Common myeloid progenitor, CD34-positive (primary cell): ENCODE measurements at regions not wholly inside any gene's neighbourhood (a gene's known extent, or its start where the extent isn't known, plus 50 kb on each side); places are given as distances from the start of the nearest gene placed in this dataset.

Experiments used
- CTCF ChIA-PET: fragments of 350-600 bp; sonication (Branson Sonifier 250); formaldehyde crosslinking; loops from one replicate; lab custom pipeline; 2021; ENCODE audit warnings: antibody characterized with exemption; lab: Charles Lee
- POLR2A ChIA-PET: fragments of 350-600 bp; sonication (Branson Sonifier 250); formaldehyde crosslinking; loops from one replicate; lab custom pipeline; 2021; ENCODE audit warnings: antibody characterized with exemption; lab: Charles Lee
- DNase-seq, 3 donors: peaks; one replicate each; pipeline versions ENCODE4 v3.0.0 to v3.0.0-alpha.2; 2013
- H3K27ac ChIP-seq, 2 experiments: 1 replicate in 1 of 2; 2 replicates in 1 of 2; pipeline ENCODE4 v1.7.0; 2013; ENCODE audit warnings: inconsistent platforms in 2 of 2, low read length in 2 of 2, mild to moderate bottlenecking in 2 of 2, low read depth in 1 of 2, moderate library complexity in 1 of 2; ENCODE audit not compliant: severe bottlenecking in 2 of 2, insufficient read depth in 1 of 2, poor library complexity in 1 of 2
- H3K27me3 ChIP-seq, 5 experiments: replicated peaks in 2 of 5; 1 replicate in 3 of 5; 2 replicates in 2 of 5; pipeline versions ENCODE4 v1.6.1 to v1.7.0; 2013; ENCODE audit warnings: low read length in 4 of 5, mild to moderate bottlenecking in 2 of 5, moderate library complexity in 2 of 5, inconsistent platforms in 1 of 5; ENCODE audit not compliant: insufficient read depth in 5 of 5, control insufficient read depth in 4 of 5
- H3K36me3 ChIP-seq, 4 experiments: 1 replicate in 2 of 4; 2 replicates in 2 of 4; pipeline versions ENCODE4 v1.6.1 to v1.7.0; 2013; ENCODE audit warnings: low read length in 3 of 4, control low read depth in 1 of 4, mild to moderate bottlenecking in 1 of 4; ENCODE audit not compliant: control insufficient read depth in 4 of 4, insufficient read depth in 4 of 4
- H3K4me1 ChIP-seq, 4 experiments: 1 replicate in 3 of 4; 2 replicates in 1 of 4; pipeline versions ENCODE4 v1.6.1 to v1.7.1; 2013; ENCODE audit warnings: low read length in 3 of 4, mild to moderate bottlenecking in 3 of 4, control low read depth in 1 of 4, inconsistent platforms in 1 of 4, moderate library complexity in 1 of 4; ENCODE audit not compliant: control insufficient read depth in 4 of 4, insufficient read depth in 4 of 4; ENCODE audit errors: control extremely low read depth in 1 of 4
- H3K4me3 ChIP-seq, 7 experiments: 1 replicate in 4 of 7; 2 replicates in 3 of 7; pipeline versions ENCODE4 v1.5.1 to v1.7.0; 2013; ENCODE audit warnings: mild to moderate bottlenecking in 7 of 7, low read length in 6 of 7, moderate library complexity in 6 of 7, inconsistent platforms in 2 of 7, low read depth in 2 of 7, control low read depth in 1 of 7; ENCODE audit not compliant: insufficient read depth in 4 of 7, control insufficient read depth in 1 of 7; ENCODE audit errors: extremely low read depth in 1 of 7
- H3K9me3 ChIP-seq, 5 experiments: 1 replicate in 4 of 5; 2 replicates in 1 of 5; pipeline versions ENCODE4 v1.6.1 to v1.7.1; 2013; ENCODE audit warnings: low read length in 4 of 5, mild to moderate bottlenecking in 2 of 5, inconsistent platforms in 1 of 5, low read depth in 1 of 5, moderate library complexity in 1 of 5; ENCODE audit not compliant: control insufficient read depth in 4 of 5, insufficient read depth in 2 of 5; ENCODE audit errors: control extremely low read depth in 1 of 5
- WGBS: methylation state at CpG from one replicate; pipeline ENCODE4 v1.1.5; 2013; ENCODE audit not compliant: insufficient coverage; 5-methylcytosine and 5-hydroxymethylcytosine counted together

GRCh38 chr6:110558575-110558974 lies 82.2 kb upstream of the SLC22A16 start:
- Histone ChIP-seq H3K9me3 (peaks cover 0 to 3% (median 0%) of the 10 kb centered on the region in 5 experiments), H3K4me1 (peaks cover 5 to 16% (median 8%) of the 10 kb centered on the region in 4 experiments), H3K27ac (no peak overlapping the region), H3K4me3 (no peak overlapping the region), H3K36me3 (no peaks in the 10 kb centered on the region), H3K27me3 (no peaks in the 10 kb centered on the region)
- no peak for DNase-seq
- POLR2A ChIA-PET: no interaction called here
- WGBS: 100% methylated on average over 3 of the region's 5 CpGs
- CTCF ChIA-PET: no interaction called here

DNA sequence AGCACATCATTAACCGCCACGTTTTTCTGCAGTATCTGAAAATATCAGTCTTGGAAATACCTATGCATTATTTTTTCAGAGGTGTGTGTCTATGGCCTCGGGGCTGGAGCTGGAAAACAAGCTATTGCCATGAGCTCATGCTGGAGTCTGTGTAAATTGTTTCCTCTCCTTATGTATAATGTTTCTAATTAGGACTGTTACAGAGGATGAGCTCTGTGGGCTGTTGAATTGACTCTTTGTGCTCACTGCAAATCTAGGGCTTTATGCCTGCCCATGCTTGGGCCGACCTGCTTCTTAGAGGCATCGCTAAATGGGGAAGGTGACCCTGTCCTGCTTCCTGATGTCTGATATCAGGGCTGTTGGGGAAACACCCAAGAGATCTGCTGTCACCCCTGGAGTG lies 80.8 kb upstream of the SLC22A16 start:
- DNase-seq: no peak
- peaks cover 5 to 16% (median 8%) of the 10 kb centered on the region in 4 experiments for H3K4me1 ChIP-seq
- no peaks in the 10 kb centered on the region for H3K27me3 ChIP-seq
- H3K9me3 ChIP-seq: peaks cover 0 to 6% (median 3%) of the 10 kb centered on the region in 5 experiments
- 85% methylated on average over 3 of the region's 5 CpGs for WGBS
- ChIA-PET POLR2A (no interaction called here), CTCF (no interaction called here)
- H3K4me3 ChIP-seq: no peak overlapping the region
- H3K36me3 ChIP-seq: no peaks in the 10 kb centered on the region
- H3K27ac ChIP-seq: no peak overlapping the region

DNA sequence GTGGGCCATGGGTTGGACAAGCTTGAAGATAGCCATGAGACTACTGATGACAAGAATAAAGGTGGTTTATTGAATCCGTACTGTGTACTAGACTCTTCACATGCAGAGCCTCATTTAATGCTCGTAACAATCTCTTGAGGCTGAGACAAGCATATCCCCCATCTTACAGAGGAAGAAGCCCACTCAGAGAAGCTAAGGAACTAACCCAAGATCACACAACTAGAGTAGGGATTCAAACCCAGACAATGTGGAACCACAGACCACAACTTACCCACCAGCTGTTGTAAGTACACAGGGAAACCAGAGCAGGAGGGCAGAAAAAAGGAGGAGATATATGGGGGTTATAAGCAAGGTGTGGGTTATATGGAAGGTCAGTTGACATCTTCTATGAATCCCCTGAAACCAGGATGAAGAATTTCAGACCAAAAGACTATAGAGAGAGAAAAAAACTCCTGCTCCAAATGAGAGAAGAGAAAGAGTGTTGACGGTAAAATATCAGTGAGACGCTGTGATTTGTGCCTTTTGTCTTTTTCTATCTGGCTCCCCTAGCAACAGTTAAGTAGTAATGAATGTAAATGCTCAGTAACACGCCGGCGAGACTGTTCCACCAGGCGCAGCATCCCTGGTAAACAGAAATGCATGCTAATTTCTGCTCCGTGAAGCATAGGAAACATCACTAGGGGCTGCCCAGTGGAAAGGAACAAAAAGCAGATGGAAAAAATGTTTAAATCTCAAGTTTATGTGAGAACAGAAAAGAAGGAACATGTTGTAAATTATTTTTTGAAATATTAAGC lies 80.1 kb upstream of the SLC22A16 start:
- no peak overlapping the region for H3K27ac ChIP-seq
- H3K9me3 ChIP-seq: peaks cover 0 to 10% (median 3%) of the 10 kb centered on the region in 5 experiments
- H3K4me1 ChIP-seq: peaks cover 5 to 13% (median 7%) of the 10 kb centered on the region in 4 experiments
- no peak for DNase-seq
- H3K36me3 ChIP-seq: no peaks in the 10 kb centered on the region
- H3K4me3 ChIP-seq: no peak overlapping the region
- WGBS: 94% methylated on average over 6 of the region's 9 CpGs
- POLR2A ChIA-PET: no interaction called here
- CTCF ChIA-PET: interaction anchor here (1.1 kb wide), 1 partner anchor 12 kb away, joined by 3 read pairs; no protein-coding TSS in a partner anchor
- no peaks in the 10 kb centered on the region for H3K27me3 ChIP-seq

DNA sequence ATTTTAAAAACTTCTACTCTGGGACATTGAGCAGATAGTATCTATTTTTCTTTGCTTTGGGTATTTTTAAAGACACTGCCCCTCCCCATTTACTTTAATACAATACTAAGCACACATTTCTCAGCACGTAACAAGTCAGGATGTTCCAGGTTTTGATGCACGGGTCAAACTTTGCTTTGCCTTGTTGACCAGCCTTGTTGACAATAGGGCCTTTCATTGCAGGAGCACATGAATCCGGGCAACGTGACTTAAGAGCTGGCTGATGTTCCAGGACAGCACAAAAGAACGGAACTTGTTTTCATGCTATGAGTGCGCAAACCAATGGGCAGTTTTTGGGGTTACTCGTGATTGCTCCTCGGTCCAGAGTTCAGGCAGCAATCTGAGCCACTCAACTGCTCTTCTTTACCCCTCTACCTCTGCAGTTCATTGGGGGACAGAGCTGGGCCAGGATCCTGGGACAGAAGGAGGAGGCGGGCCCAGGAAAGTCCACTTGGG lies 78.6 kb upstream of the SLC22A16 start:
- H3K27me3 ChIP-seq: no peaks in the 10 kb centered on the region
- H3K4me3 ChIP-seq: no peak overlapping the region
- DNase-seq: no peak
- H3K9me3 ChIP-seq: peaks cover 0 to 14% (median 3%) of the 10 kb centered on the region in 5 experiments
- H3K27ac ChIP-seq: no peak overlapping the region
- ChIA-PET CTCF (interaction anchor here (1.1 to 1.4 kb wide), 2 partner anchors 14 to 24 kb away, joined by 3 read pairs; no protein-coding TSS in a partner anchor), POLR2A (no interaction called here)
- H3K36me3 ChIP-seq: no peaks in the 10 kb centered on the region
- WGBS: 96% methylated on average over 8 of the region's 9 CpGs
- H3K4me1 ChIP-seq: peaks cover 0 to under 1% (median 0%) of the 10 kb centered on the region in 4 experiments

DNA sequence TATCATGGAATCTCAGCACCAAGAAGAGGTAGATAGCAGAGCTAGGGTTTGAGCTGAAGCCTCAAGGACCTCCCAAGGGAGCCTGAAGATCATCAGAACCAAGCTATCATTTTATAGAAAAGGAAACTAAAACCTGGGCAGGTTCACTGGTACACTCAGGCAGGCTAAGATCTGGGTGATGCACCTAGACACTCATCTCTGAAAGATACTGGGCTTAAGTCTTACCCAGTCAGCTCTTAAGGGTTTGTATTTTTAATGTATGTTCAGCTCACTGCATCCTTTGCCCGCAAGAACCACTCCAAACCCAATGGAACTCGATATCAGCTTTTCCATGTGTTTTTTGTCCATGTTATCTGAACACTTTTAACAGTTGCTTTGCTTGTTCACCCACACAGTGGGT lies 78.0 kb upstream of the SLC22A16 start:
- Histone ChIP-seq H3K27ac (no peak overlapping the region), H3K9me3 (peaks cover 0 to 14% (median 3%) of the 10 kb centered on the region in 5 experiments), H3K4me3 (no peak overlapping the region), H3K36me3 (no peaks in the 10 kb centered on the region), H3K4me1 (no peaks in the 10 kb centered on the region), H3K27me3 (no peaks in the 10 kb centered on the region)
- no peak for DNase-seq
- POLR2A ChIA-PET: no interaction called here
- no CpG with 5 or more reads among the region's 2 CpGs for WGBS
- CTCF ChIA-PET: interaction anchor here (1.1 to 1.4 kb wide), 2 partner anchors 16 to 25 kb away, joined by 3 read pairs; no protein-coding TSS in a partner anchor

DNA sequence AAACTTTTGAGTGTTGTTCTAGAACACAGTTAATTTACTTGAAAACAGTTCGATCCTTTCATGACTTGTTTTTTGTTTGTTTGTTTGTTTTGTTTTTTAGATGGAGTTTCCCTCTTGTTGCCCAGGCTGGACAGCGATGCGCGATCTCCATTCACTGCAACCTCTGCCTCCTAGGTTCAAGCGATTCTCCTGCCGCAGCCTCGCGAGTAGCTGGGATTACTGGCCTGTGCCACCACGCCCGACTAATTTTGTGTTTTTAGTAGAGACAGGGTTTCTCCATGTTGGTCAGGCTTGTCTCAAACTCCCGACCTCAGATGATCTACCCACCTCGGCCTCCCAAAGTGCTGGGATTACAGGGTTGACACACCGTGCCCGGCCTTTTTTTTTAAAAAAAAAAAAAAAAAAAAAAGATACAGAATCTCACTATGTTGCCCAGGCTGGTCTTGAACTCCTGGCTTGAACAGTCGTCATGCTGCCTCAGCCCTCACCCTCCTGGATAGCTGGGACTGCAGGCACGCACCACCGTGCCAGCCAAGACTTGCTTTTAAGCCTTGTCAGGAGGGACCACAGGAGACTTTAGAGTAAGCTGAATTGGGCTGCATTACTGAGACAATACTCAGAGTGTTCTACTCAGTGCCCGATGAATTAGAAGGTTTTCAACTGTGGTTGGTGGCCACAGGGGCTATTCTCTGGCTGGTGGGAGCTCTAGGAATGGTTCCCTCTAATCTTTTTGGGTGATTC lies 76.7 kb upstream of the SLC22A16 start:
- Histone ChIP-seq H3K4me1 (no peaks in the 10 kb centered on the region), H3K27me3 (no peaks in the 10 kb centered on the region), H3K36me3 (no peaks in the 10 kb centered on the region), H3K27ac (no peak overlapping the region), H3K4me3 (no peak overlapping the region), H3K9me3 (peaks cover 0 to 14% (median 3%) of the 10 kb centered on the region in 5 experiments)
- 99% methylated on average over 15 of the region's 18 CpGs for WGBS
- ChIA-PET CTCF (interaction anchor here (1.1 to 1.4 kb wide), 2 partner anchors 15 to 26 kb away, joined by 3 read pairs; no protein-coding TSS in a partner anchor), POLR2A (no interaction called here)
- no peak for DNase-seq
